Kidney (tissue), 13 donors: ENCODE measurements at regions not wholly inside any gene's neighbourhood (a gene's known extent, or its start where the extent isn't known, plus 50 kb on each side); places are given as distances from the start of the nearest gene placed in this dataset.

Experiments
- DNase-seq, 5 donors: peaks; one replicate each; pipeline ENCODE4 v3.0.0-alpha.2; 2013 to 2020
- FAIRE-seq: peaks from 2 replicates; lab custom pipeline; 2012; peaks lifted over from hg19 to GRCh38; lab: Jason Lieb, UNC
- H3K27ac ChIP-seq, 2 donors: one replicate each; pipeline ENCODE4 v1.7.0; 2013; ENCODE audit warnings: low read depth in 2 of 2, low read length in 2 of 2, inconsistent platforms in 1 of 2
- H3K27me3 ChIP-seq: one replicate; pipeline ENCODE4 v1.7.1; 2013; ENCODE audit warnings: low read length, inconsistent platforms; ENCODE audit not compliant: control insufficient read depth, insufficient read depth
- H3K36me3 ChIP-seq, 3 donors: one replicate each; pipeline versions ENCODE4 v1.7.0 to v1.7.1; 2013; ENCODE audit warnings: low read length in 3 of 3, control low read depth in 1 of 3, inconsistent platforms in 1 of 3; ENCODE audit not compliant: insufficient read depth in 3 of 3, control insufficient read depth in 2 of 3
- H3K4me1 ChIP-seq, 3 donors: one replicate each; pipeline versions ENCODE4 v1.7.0 to v1.7.1; 2013; ENCODE audit warnings: low read length in 3 of 3, inconsistent platforms in 1 of 3, low read depth in 1 of 3; ENCODE audit not compliant: control insufficient read depth in 2 of 3, insufficient read depth in 2 of 3
- H3K4me3 ChIP-seq, 3 donors: one replicate each; pipeline versions ENCODE4 v1.7.0 to v1.8.1; 2013; ENCODE audit warnings: low read length in 3 of 3, control low read depth in 1 of 3, inconsistent platforms in 1 of 3
- H3K9ac ChIP-seq, 3 donors: one replicate each; pipeline versions ENCODE4 v1.7.0 to v1.7.1; 2013; ENCODE audit warnings: low read length in 3 of 3, control low read depth in 1 of 3, inconsistent platforms in 1 of 3
- H3K9me3 ChIP-seq, 3 donors: one replicate each; pipeline versions ENCODE4 v1.7.0 to v1.7.1; 2013; ENCODE audit warnings: low read length in 3 of 3, control low read depth in 1 of 3, inconsistent platforms in 1 of 3; ENCODE audit not compliant: control insufficient read depth in 2 of 3, insufficient read depth in 1 of 3
- CTCF ChIP-seq: IDR thresholded peaks from 3 replicates; pipeline ENCODE4 v1.5.1; 2012; ENCODE audit warnings: mild to moderate bottlenecking, moderate library complexity, borderline replicate concordance; ENCODE audit not compliant: insufficient read depth; ENCODE audit errors: extremely low read depth
- intact Hi-C: fragments of 100-400 bp; cut with DNase I; formaldehyde crosslinking; loops from one replicate; pipeline ENCODE4 v1.11.1; 2022
- donor health status: control.
- donor health status: control.
- donor health status: control.
- donor health status: control.
- donor health status: control.
- donor health status: DM: yes; HTN: yes; CAD: no.
- donor health status: Normal renal cell carcinoma (clear cell type).

- Histone ChIP-seq H3K27ac (no peak overlapping the region), H3K9me3 (no peaks in the 10 kb centered on the region), H3K27me3 (no peaks in the 10 kb centered on the region), H3K9ac (no peak overlapping the region), H3K4me3 (no peak overlapping the region), H3K4me1 (no peaks in the 10 kb centered on the region), H3K36me3 (no peaks in the 10 kb centered on the region)
- intact Hi-C loops = no loop called here
- no peak for TF ChIP-seq CTCF
- DNase-seq = no peak
- no peak for FAIRE-seq
Observed at GRCh38 chr1:104921525-104921924, 1171.8 kb downstream of the AMY1C start.

- H3K36me3 ChIP-seq = no peaks in the 10 kb centered on the region
- no peaks in the 10 kb centered on the region for H3K4me1 ChIP-seq
- DNase-seq (no peak), FAIRE-seq (no peak)
- H3K9me3 ChIP-seq = no peaks in the 10 kb centered on the region
- no peak overlapping the region for H3K9ac ChIP-seq
- H3K4me3 ChIP-seq = no peak overlapping the region
- intact Hi-C loops = no loop called here
- no peaks in the 10 kb centered on the region for H3K27me3 ChIP-seq
- no peak overlapping the region for H3K27ac ChIP-seq
- TF ChIP-seq CTCF = no peak
Observed at GRCh38 chr1:104923075-104923474, 1173.4 kb downstream of the AMY1C start.

- intact Hi-C loops = no loop called here
- H3K27me3 ChIP-seq = no peaks in the 10 kb centered on the region
- no peak overlapping the region for H3K4me3 ChIP-seq
- DNase-seq = no peak
- no peak for TF ChIP-seq CTCF
- H3K9ac ChIP-seq = no peak overlapping the region
- H3K4me1 ChIP-seq = no peaks in the 10 kb centered on the region
- no peak for FAIRE-seq
- H3K27ac ChIP-seq = no peak overlapping the region
- H3K36me3 ChIP-seq = no peaks in the 10 kb centered on the region
- H3K9me3 ChIP-seq = no peaks in the 10 kb centered on the region
Observed at GRCh38 chr1:104929280-104929679, 1179.6 kb downstream of the AMY1C start.
